Epithelial cell of esophagus (primary cell): ENCODE measurements at regions not wholly inside any gene's neighbourhood (a gene's known extent, or its start where the extent isn't known, plus 50 kb on each side); places are given as distances from the start of the nearest gene placed in this dataset.

ENCODE experiments used
- DNase-seq: peaks from one replicate; pipeline ENCODE4 v3.0.0; 2010; ENCODE audit warnings: low read depth
- H3K4me3 ChIP-seq: 2 replicates; pipeline ENCODE4 v1.5.1; 2011; ENCODE audit warnings: mild to moderate bottlenecking, low read length, control low read depth
- TF ChIP-seq, protein P1 (sequence below): IDR thresholded peaks from 2 replicates; pipeline ENCODE4 v1.5.1; 2011; ENCODE audit warnings: low read depth, mild to moderate bottlenecking, low read length, control low read depth, inconsistent platforms; ENCODE audit not compliant: insufficient read depth; ENCODE audit errors: missing control alignments

DNA sequence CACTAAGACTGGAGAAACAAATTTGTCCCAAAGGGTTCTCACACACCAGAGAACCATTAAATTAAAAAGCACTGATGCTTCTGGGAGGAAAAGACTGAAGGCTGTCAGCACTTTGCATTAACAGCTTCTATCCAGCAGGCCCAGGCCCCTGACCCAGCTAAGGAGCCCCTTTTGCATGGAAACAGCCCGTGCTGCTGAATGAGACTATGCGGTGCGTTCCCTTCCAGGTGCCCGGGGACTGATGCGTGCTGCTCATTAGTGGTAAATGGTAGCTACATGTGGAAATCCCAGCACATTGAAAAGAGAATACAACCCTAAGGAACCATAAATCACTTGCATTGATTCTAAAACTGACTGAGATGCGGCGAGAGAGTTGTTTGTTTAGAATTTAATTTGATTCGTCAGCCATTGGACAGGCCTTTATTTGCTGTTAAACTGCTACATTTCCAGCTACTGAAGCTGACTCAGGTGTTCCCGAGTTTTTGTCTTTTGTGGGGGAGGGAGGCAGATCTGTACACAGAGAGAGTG lies 351.0 kb upstream of the SLC24A2 start:
- TF ChIP-seq, protein P1, sequence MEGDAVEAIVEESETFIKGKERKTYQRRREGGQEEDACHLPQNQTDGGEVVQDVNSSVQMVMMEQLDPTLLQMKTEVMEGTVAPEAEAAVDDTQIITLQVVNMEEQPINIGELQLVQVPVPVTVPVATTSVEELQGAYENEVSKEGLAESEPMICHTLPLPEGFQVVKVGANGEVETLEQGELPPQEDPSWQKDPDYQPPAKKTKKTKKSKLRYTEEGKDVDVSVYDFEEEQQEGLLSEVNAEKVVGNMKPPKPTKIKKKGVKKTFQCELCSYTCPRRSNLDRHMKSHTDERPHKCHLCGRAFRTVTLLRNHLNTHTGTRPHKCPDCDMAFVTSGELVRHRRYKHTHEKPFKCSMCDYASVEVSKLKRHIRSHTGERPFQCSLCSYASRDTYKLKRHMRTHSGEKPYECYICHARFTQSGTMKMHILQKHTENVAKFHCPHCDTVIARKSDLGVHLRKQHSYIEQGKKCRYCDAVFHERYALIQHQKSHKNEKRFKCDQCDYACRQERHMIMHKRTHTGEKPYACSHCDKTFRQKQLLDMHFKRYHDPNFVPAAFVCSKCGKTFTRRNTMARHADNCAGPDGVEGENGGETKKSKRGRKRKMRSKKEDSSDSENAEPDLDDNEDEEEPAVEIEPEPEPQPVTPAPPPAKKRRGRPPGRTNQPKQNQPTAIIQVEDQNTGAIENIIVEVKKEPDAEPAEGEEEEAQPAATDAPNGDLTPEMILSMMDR = no peak
- DNase-seq = no peak
- H3K4me3 ChIP-seq = no peak overlapping the region

DNA sequence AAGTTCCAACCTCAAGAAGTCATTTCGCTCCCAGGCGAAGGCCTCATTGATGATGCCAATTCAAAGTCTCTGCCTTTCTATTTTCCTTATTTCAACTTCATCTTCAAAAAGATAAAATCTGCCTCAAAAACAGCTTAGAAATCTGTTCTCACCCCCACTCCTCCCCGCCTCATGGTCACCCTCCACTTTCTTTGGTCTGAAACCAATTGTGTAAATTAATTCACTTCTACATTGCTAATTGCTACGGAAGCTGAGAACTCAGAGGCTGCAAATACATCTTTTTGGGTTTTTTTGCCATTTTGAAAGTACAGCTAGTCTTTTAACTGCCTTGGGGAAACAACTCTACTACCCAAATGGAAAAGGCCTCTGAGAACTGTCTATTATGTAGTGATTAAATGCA lies 350.0 kb upstream of the SLC24A2 start:
- TF ChIP-seq, protein P1 = no peak
- H3K4me3 ChIP-seq = no peak overlapping the region
- no peak for DNase-seq

DNA sequence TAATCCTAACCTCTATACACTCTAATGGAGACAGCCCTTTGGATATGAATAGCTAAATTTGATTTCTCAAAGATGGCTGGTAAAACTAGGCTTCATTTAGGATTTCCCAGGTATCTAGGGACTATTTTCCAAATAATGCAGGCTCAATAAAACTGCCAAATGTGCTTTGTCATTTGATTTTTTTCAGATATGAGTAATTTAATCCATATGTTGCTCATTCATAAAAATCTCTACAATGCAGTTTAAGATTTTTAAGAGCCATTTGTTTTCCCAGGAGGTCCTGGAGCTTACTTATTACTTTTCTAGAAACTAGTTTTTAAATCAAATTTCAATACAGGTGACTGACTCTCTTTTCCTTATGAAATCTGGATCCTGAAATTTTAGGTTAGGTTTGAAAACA lies 349.3 kb upstream of the SLC24A2 start:
- no peak for DNase-seq
- no peak overlapping the region for H3K4me3 ChIP-seq
- TF ChIP-seq, protein P1 = no peak

DNA sequence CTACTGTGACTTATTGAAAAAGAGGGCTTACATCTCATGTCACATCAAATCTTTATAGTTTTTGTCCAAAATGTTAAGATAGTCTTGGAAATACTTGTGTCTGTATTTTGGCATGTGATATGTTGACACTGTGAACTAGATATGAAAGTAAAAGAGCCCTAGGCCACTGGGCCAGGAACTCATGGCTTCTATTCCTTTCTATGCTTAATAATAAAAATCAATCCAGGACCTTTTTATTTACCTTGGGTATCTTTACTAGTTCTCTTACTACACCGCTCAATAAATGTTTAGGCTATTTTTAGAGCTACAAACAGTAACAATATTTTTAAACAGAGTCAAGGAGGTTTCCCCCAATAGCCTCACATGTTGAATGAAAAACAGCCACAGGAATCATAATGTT lies 348.6 kb upstream of the SLC24A2 start:
- H3K4me3 ChIP-seq = no peak overlapping the region
- TF ChIP-seq, protein P1 = no peak
- no peak for DNase-seq

DNA sequence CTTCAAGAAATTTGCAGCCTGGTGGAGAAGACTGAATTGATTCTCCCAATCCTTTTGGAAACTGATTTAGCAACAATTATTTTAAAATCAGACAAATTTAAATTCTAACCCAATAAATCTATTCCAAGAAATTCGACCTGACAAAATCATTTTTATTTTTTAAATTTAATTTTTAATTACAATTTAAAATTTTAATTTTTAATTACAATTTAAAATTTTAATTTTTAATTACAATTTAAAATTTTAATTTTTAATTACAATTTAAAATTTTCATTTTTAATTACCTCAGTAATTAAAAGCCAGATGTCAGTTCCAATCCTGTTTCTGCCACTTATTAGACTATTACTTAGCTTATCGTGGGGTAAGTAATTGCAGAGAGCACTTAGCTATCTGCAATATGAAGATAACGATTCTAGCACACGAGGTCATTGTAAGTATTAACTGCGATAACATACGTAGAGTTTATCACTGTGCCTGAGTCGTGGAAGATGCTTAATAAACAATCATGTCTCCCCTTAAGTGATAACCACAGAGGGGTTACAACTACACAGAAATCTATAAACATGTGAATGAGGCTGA lies 346.4 kb upstream of the SLC24A2 start:
- no peak for DNase-seq
- TF ChIP-seq, protein P1 = no peak

DNA sequence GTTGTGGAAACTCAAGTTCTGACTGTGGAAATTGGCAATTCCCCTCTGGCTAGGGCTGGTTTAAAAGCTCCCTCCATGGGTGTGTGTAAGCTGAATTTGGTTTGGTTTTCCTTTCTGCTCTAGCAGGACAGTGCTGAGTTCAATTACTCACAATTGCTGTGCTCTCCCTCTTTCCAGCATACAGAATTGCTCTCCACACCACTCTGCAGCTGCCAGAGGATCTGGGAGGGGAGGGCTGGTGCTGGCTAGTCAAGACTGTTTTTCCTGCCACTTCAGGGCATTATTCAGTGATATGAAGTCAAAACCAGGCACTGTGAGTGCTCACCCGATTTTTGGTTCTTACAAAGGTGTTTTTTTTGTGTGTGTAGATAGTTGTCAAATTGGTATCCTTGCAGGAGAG lies 336.9 kb upstream of the SLC24A2 start:
- H3K4me3 ChIP-seq = no peak overlapping the region
- DNase-seq = no peak
- TF ChIP-seq, protein P1 = no peak

More for the DNA sequence above, 346.4 kb upstream of the SLC24A2 start:
- H3K4me3 ChIP-seq = no peak overlapping the region

DNA sequence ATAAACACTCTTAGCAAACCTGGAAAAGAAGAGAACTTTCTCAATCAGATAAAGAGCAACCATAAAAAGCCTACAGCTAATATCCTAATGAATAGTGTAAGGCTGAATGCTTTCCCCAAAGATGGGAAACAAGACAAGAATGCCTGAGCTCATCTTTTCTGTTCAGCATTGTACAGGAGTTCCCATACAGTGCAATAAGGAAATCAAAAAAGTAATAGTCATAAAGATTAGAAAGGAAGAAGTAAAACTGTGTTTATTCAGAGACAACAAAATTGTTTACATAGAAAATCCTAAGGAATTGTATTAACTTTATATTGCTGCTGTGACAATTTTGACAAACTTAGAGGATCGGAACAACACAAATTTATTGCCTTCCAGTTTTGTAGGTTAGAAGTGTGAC lies 330.7 kb upstream of the SLC24A2 start:
- H3K4me3 ChIP-seq = no peak overlapping the region
- TF ChIP-seq, protein P1 = no peak
- DNase-seq = no peak
